ENCODE measurements at regions not wholly inside any gene's neighbourhood (a gene's known extent, or its start where the extent isn't known, plus 50 kb on each side); places are given as distances from the start of the nearest gene placed in this dataset.

DNA sequence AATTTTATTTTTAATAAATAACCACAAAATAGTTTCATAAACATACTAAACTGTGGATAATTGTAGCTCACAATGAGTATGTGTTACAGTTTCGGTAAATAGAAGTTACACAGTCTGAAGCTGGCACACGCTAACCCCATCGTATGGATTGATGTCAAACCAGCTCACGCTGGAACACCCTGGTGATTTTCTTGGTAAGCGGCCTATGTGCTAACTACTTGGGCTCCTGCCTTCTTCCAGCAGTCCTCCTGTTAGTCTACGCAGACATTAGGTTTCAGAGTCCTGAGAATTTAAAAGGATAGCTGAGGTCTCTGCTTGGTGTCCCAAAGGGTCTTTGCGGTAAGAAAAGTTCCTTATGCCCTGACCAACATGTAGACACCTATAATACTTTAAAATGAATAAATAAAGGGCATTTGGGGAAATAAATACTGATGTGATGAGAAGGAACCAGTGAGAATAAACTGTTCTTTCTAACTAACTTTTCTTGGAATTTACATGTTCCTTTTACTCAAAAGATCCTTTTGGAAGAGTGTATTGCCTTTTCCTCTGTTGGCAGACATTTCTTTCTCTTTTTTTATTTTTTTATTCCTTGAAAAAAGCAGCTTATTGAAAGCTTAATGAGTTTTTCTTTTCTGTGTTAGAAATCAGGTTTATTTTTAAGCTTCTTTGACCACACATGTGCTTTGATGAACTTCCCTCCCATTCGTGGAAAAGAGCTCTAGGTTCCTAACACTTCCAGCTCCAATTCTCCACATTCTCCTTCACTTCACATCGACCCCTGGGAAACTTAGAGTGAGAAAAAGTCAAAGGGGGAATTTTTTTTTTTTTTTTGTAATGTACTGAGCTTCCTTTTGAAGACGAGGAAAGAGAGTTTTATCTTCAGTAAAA lies 322.2 kb downstream of the IRS1 start:
- Histone ChIP-seq H3K36me3 (no peaks in the 10 kb centered on the region), H3K4me1 (peaks cover 0 to 42% (median 18%) of the 10 kb centered on the region in 4 donors), H3K9me3 (no peaks in the 10 kb centered on the region), H3K4me3 (no peak overlapping the region), H3K27me3 (no peaks in the 10 kb centered on the region), H3K27ac (peak overlapping the region; percentile 87 to 89)
- no peak for TF ChIP-seq CTCF (IDR thresholded peaks at IDR 0.05)
- DNase-seq = peak; percentile 49 to 76
- intact Hi-C loops (cut with DNase I; ENCODE audit: low total_unique reads) = loop anchor here (10.0 kb wide), 1 partner anchor 317 kb away; the partner anchor contains the start of gene IRS1

- Histone ChIP-seq H3K27me3 (no peaks in the 10 kb centered on the region), H3K4me1 (peaks cover 0 to 42% (median 18%) of the 10 kb centered on the region in 4 donors), H3K27ac (peak overlapping the region; percentile 87 to 89), H3K4me3 (no peak overlapping the region), H3K36me3 (no peaks in the 10 kb centered on the region), H3K9me3 (no peaks in the 10 kb centered on the region)
- TF ChIP-seq CTCF (IDR thresholded peaks at IDR 0.05) = no peak
- intact Hi-C loops (cut with DNase I; ENCODE audit: low total_unique reads) = loop anchor here (10.0 kb wide), 1 partner anchor 319 kb away; the partner anchor contains the start of gene IRS1
- no peak for DNase-seq
Observed at GRCh38 chr2:226475650-226476049, 324.0 kb downstream of the IRS1 start.

DNA sequence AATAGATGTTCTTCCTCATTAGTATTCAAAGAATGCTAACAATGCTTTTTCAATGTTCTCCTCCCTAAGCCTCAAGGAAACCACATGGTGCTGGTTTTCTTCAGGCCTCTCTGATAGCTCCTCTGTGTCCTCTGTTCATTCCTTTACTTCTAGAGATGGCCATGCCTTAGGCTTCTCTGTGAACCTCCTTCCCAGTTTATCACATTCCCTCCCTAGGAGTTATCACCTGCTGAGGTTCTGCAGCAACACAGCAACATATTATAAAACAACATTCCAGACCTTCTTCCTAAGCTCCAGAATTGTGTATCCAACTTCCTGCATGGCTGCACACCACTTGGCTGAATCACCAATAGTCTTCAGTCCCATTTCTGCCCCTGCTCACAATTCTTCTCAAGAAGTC lies 325.5 kb downstream of the IRS1 start:
- peaks cover 0 to 38% (median 17%) of the 10 kb centered on the region in 4 donors for H3K4me1 ChIP-seq
- no peaks in the 10 kb centered on the region for H3K9me3 ChIP-seq
- no peak overlapping the region for H3K4me3 ChIP-seq
- no peak overlapping the region for H3K27ac ChIP-seq
- intact Hi-C loops (cut with DNase I; ENCODE audit: low total_unique reads) = loop anchor here (10.0 kb wide), 1 partner anchor 321 kb away; the partner anchor contains the start of gene IRS1
- no peaks in the 10 kb centered on the region for H3K36me3 ChIP-seq
- no peak for TF ChIP-seq CTCF (IDR thresholded peaks at IDR 0.05)
- no peaks in the 10 kb centered on the region for H3K27me3 ChIP-seq
- no peak for DNase-seq

GRCh38 chr2:226471987-226472470 lies 327.6 kb downstream of the IRS1 start:
- intact Hi-C loops (cut with DNase I; ENCODE audit: low total_unique reads) = loop anchor here (10.0 kb wide), 1 partner anchor 323 kb away; the partner anchor contains the start of gene IRS1
- H3K27ac ChIP-seq = no peak overlapping the region
- TF ChIP-seq CTCF (IDR thresholded peaks at IDR 0.05) = no peak

DNA sequence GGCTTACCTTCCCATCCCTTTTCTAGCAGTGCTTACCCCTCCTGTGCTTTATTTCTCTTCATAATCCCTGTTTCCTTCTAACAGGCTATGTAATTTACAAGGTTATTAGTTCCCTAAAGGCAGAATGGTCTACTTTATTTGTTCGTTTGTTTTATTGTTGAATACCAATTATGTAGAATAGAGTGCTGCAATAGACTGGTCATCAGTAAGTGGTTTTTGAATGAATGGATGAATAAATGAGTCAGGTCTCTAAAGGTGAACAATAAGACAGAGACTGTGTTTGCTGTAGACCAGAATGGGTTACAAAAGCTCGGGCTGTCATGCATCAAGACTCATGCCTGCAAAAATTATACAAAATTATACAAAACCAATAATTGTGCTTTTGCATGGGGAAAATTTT lies 332.0 kb downstream of the IRS1 start:
- Histone ChIP-seq H3K4me3 (no peak overlapping the region), H3K4me1 (no peaks in the 10 kb centered on the region), H3K27ac (no peak overlapping the region), H3K9me3 (no peaks in the 10 kb centered on the region), H3K36me3 (no peaks in the 10 kb centered on the region), H3K27me3 (no peaks in the 10 kb centered on the region)
- intact Hi-C loops (cut with DNase I; ENCODE audit: low total_unique reads) = no loop called here
- DNase-seq = no peak
- TF ChIP-seq CTCF (IDR thresholded peaks at IDR 0.05) = no peak

More at GRCh38 chr2:226471987-226472470, 327.6 kb downstream of the IRS1 start:
- no peak overlapping the region for H3K4me3 ChIP-seq
- no peaks in the 10 kb centered on the region for H3K9me3 ChIP-seq
- DNase-seq = no peak
- H3K27me3 ChIP-seq = no peaks in the 10 kb centered on the region
- no peaks in the 10 kb centered on the region for H3K36me3 ChIP-seq
- H3K4me1 ChIP-seq = peaks cover 0 to 17% (median 5%) of the 10 kb centered on the region in 4 donors
